ENCODE measurements at regions not wholly inside any gene's neighbourhood (a gene's known extent, or its start where the extent isn't known, plus 50 kb on each side); places are given as distances from the start of the nearest gene placed in this dataset.

DNA sequence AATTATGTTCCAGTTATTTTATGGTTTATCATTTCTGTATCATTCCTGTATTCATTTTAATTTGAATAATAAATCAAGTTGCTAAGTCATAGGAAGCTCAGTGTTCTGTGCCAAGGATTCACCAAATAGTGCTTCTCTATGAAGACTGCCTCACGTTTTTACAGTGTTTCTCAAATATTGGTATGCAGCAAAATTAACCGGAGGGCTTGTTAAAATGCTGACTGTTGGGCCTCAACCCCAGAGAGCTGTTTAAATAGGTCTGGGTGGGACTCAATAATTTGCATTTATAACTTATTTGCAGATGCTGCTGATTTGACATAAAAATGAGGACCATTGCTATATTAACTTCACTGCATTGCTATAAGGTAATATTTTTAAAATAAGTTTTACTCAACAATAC, 166.7 kb downstream of the TINAG start:
- TF ChIP-seq POLR2A (conservative IDR thresholded peaks at IDR 0.05) (no peak), TCF7 (IDR thresholded peaks at IDR 0.05; ENCODE audit: borderline replicate concordance) (no peak), GABPB1 (CRISPR knock-in tag; IDR thresholded peaks at IDR 0.05) (no peak), MYC (IDR thresholded peaks at IDR 0.05; ENCODE audit: low read depth, low read length) (no peak), MYC (CRISPR knock-in tag; IDR thresholded peaks at IDR 0.05; ENCODE audit: borderline replicate concordance, low read depth) (no peak)
- TF ChIP-seq, protein P1, sequence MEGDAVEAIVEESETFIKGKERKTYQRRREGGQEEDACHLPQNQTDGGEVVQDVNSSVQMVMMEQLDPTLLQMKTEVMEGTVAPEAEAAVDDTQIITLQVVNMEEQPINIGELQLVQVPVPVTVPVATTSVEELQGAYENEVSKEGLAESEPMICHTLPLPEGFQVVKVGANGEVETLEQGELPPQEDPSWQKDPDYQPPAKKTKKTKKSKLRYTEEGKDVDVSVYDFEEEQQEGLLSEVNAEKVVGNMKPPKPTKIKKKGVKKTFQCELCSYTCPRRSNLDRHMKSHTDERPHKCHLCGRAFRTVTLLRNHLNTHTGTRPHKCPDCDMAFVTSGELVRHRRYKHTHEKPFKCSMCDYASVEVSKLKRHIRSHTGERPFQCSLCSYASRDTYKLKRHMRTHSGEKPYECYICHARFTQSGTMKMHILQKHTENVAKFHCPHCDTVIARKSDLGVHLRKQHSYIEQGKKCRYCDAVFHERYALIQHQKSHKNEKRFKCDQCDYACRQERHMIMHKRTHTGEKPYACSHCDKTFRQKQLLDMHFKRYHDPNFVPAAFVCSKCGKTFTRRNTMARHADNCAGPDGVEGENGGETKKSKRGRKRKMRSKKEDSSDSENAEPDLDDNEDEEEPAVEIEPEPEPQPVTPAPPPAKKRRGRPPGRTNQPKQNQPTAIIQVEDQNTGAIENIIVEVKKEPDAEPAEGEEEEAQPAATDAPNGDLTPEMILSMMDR (IDR thresholded peaks at IDR 0.05 in 2 of 3, conservative IDR thresholded peaks at IDR 0.05 in 1 of 3; ENCODE audit: insufficient read depth in 2 of 3, low read depth in 1 of 3, low read length in 3 of 3), result no peak
